ENCODE measurements at regions not wholly inside any gene's neighbourhood (a gene's known extent, or its start where the extent isn't known, plus 50 kb on each side); places are given as distances from the start of the nearest gene placed in this dataset.

- H3K27ac ChIP-seq = no peak overlapping the region
- H3K36me3 ChIP-seq = no peaks in the 10 kb centered on the region
- no peaks in the 10 kb centered on the region for H3K4me1 ChIP-seq (replicated peaks)
- peaks cover 3% of the 10 kb centered on the region; the same call in 1 of the 2 replicates for H3K9me3 ChIP-seq (replicated peaks)
- no peak for DNase-seq (ENCODE audit: low read depth in 1 of 2, low spot score in 2 of 2)
- H3K4me3 ChIP-seq = no peak overlapping the region
- H3K27me3 ChIP-seq (replicated peaks) = no peaks in the 10 kb centered on the region
Observed at GRCh38 chr1:185581961-185582725, 152.0 kb upstream of the HMCN1 start.

GRCh38 chr1:185581020-185581419 lies 153.2 kb upstream of the HMCN1 start:
- no peak for DNase-seq (ENCODE audit: low read depth in 1 of 2, low spot score in 2 of 2)
- Histone ChIP-seq H3K4me1 (replicated peaks) (no peaks in the 10 kb centered on the region), H3K9me3 (replicated peaks) (peaks cover 3% of the 10 kb centered on the region; the same call in 1 of the 2 replicates), H3K27ac (no peak overlapping the region), H3K36me3 (no peaks in the 10 kb centered on the region), H3K4me3 (no peak overlapping the region), H3K27me3 (replicated peaks) (no peaks in the 10 kb centered on the region)

- peaks cover 3% of the 10 kb centered on the region; the same call in 1 of the 2 replicates for H3K9me3 ChIP-seq (replicated peaks)
- H3K4me3 ChIP-seq = no peak overlapping the region
- DNase-seq (ENCODE audit: low read depth in 1 of 2, low spot score in 2 of 2) = no peak
- no peaks in the 10 kb centered on the region for H3K36me3 ChIP-seq
- no peaks in the 10 kb centered on the region for H3K27me3 ChIP-seq (replicated peaks)
- no peaks in the 10 kb centered on the region for H3K4me1 ChIP-seq (replicated peaks)
- no peak overlapping the region for H3K27ac ChIP-seq
Observed at GRCh38 chr1:185578293-185578692, 155.9 kb upstream of the HMCN1 start.

- DNase-seq (ENCODE audit: low read depth in 1 of 2, low spot score in 2 of 2) = no peak
- H3K4me1 ChIP-seq (replicated peaks) = no peaks in the 10 kb centered on the region
- H3K9me3 ChIP-seq (replicated peaks) = peaks cover 3% of the 10 kb centered on the region; the same call in 1 of the 2 replicates
- no peak overlapping the region for H3K27ac ChIP-seq
- no peaks in the 10 kb centered on the region for H3K27me3 ChIP-seq (replicated peaks)
- H3K4me3 ChIP-seq = no peak overlapping the region
- H3K36me3 ChIP-seq = no peaks in the 10 kb centered on the region
Observed at GRCh38 chr1:185574139-185574875, 159.9 kb upstream of the HMCN1 start.

- Histone ChIP-seq H3K27ac (no peak overlapping the region), H3K4me3 (no peak overlapping the region), H3K9me3 (replicated peaks) (no peaks in the 10 kb centered on the region), H3K27me3 (replicated peaks) (no peaks in the 10 kb centered on the region), H3K36me3 (no peaks in the 10 kb centered on the region), H3K4me1 (replicated peaks) (no peaks in the 10 kb centered on the region)
- no peak for DNase-seq (ENCODE audit: low read depth in 1 of 2, low spot score in 2 of 2)
Observed at GRCh38 chr1:185573677-185574076, 160.5 kb upstream of the HMCN1 start.

DNA sequence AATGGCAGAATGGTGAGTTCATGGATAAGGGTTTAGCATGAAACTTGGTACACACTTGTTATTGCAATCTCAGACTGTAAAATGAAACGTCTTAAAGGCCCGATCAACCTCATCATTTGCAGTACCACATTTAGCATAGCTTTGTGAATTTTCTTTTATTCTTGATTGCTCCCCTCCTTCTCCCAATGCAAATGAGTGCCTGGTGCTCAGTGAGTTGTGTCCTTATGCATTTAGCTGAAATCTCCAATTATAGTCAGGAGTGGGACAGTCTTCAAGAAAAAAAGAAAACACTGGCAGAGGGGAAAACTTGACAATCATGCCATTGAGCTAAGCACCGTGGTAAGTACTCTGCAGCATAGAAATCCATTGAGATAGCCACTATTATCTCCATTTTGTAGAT lies 161.0 kb upstream of the HMCN1 start:
- Histone ChIP-seq H3K36me3 (no peaks in the 10 kb centered on the region), H3K4me1 (replicated peaks) (no peaks in the 10 kb centered on the region), H3K4me3 (no peak overlapping the region), H3K27ac (no peak overlapping the region), H3K27me3 (replicated peaks) (no peaks in the 10 kb centered on the region), H3K9me3 (replicated peaks) (no peaks in the 10 kb centered on the region)
- DNase-seq (ENCODE audit: low read depth in 1 of 2, low spot score in 2 of 2) = no peak

GRCh38 chr1:185570962-185571361 lies 163.2 kb upstream of the HMCN1 start:
- no peak overlapping the region for H3K27ac ChIP-seq
- no peaks in the 10 kb centered on the region for H3K27me3 ChIP-seq (replicated peaks)
- no peak overlapping the region for H3K4me3 ChIP-seq
- no peaks in the 10 kb centered on the region for H3K36me3 ChIP-seq
- H3K9me3 ChIP-seq (replicated peaks) = no peaks in the 10 kb centered on the region
- H3K4me1 ChIP-seq (replicated peaks) = peaks cover 15% of the 10 kb centered on the region
- DNase-seq (ENCODE audit: low read depth in 1 of 2, low spot score in 2 of 2) = no peak

DNA sequence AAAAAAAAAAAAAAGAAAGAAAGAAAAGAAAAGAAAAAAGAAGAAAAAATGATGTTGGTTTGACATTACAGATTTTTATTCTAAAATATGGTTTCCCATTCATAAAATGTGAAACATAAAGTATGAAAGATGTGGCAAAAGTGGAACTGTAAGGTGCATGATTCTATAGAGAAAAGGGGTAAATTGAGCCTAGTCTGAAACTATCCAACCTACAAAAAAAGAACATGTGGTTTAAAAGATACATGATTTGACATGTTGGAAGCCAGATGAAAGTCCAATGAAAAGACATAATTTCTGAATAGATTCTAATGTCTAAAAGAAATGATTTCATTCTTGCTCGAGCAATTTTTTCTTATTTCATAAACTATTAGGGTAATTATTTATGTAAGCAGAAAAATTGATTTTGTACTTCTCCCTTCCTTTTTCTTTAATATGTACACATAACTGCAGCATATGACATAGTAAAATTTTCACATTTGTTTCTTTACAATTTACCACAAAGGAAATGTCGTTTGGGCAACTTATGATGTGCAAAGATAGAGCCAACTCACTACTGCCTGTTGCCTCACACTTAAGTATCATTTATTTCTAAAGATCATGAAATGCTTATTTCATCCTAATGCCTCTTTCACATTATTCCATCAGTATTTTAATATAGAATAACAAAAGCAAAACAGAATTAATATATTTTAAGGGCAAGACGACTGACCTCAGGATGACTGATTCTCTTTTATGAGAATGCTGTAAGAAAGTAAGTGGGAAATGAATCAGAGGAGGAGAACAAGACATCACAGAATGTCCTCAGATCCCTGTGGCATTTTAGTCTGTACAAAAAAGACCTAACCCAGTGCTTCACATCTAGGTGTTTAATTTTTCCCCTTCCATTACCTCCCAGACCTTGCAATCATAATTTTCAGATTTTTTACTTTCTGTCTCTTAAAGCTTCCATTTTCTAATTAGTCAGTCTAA lies 165.8 kb upstream of the HMCN1 start:
- H3K4me1 ChIP-seq (replicated peaks) = peaks cover 34% of the 10 kb centered on the region
- H3K27ac ChIP-seq = no peak overlapping the region
- no peak overlapping the region for H3K4me3 ChIP-seq
- no peaks in the 10 kb centered on the region for H3K9me3 ChIP-seq (replicated peaks)
- no peak for DNase-seq (ENCODE audit: low read depth in 1 of 2, low spot score in 2 of 2)
- no peaks in the 10 kb centered on the region for H3K27me3 ChIP-seq (replicated peaks)
- no peaks in the 10 kb centered on the region for H3K36me3 ChIP-seq

DNA sequence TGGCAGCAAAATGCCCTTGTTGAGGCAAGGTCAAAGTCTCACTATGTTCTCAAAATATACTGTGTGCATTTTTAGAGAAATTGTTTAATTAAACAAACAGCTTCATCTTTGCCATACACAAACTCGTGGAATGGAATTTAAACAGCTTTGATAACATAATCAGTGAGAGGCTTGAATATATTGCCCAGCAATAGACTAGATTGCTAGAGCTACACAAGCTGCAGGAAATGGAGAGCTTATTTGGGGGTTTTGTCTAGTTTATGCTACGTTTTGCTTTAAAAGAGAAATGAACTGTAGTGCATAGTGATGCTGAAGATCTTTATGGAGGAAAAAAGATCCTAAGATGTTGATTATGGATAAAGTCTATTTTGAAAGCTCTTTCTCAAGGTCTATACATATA lies 166.8 kb upstream of the HMCN1 start:
- Histone ChIP-seq H3K36me3 (no peaks in the 10 kb centered on the region), H3K4me3 (no peak overlapping the region), H3K27ac (peak overlapping the region; percentile 32; the same call in 1 of the 2 replicates), H3K9me3 (replicated peaks) (no peaks in the 10 kb centered on the region), H3K27me3 (replicated peaks) (no peaks in the 10 kb centered on the region), H3K4me1 (replicated peaks) (peaks cover 34% of the 10 kb centered on the region)
- no peak for DNase-seq (ENCODE audit: low read depth in 1 of 2, low spot score in 2 of 2)

GRCh38 chr1:185566995-185567394 lies 167.2 kb upstream of the HMCN1 start:
- Histone ChIP-seq H3K27me3 (replicated peaks) (no peaks in the 10 kb centered on the region), H3K4me3 (no peak overlapping the region), H3K27ac (peak overlapping the region; percentile 32), H3K4me1 (replicated peaks) (peaks cover 38% of the 10 kb centered on the region), H3K36me3 (no peaks in the 10 kb centered on the region), H3K9me3 (replicated peaks) (no peaks in the 10 kb centered on the region)
- DNase-seq (ENCODE audit: low read depth in 1 of 2, low spot score in 2 of 2) = peak in 1 of 2 experiments; percentile 49

- Histone ChIP-seq H3K27ac (peak overlapping the region; percentile 73), H3K9me3 (replicated peaks) (no peaks in the 10 kb centered on the region), H3K27me3 (replicated peaks) (no peaks in the 10 kb centered on the region), H3K4me3 (no peak overlapping the region), H3K4me1 (replicated peaks) (peaks cover 46% of the 10 kb centered on the region), H3K36me3 (no peaks in the 10 kb centered on the region)
- peak; percentile 79 for DNase-seq (ENCODE audit: low read depth in 1 of 2, low spot score in 2 of 2)
Observed at GRCh38 chr1:185565302-185565701, 168.9 kb upstream of the HMCN1 start.

- peaks cover 49% of the 10 kb centered on the region for H3K4me1 ChIP-seq (replicated peaks)
- no peak overlapping the region for H3K4me3 ChIP-seq
- H3K9me3 ChIP-seq (replicated peaks) = no peaks in the 10 kb centered on the region
- H3K27ac ChIP-seq = peak overlapping the region; percentile 73
- no peaks in the 10 kb centered on the region for H3K36me3 ChIP-seq
- H3K27me3 ChIP-seq (replicated peaks) = no peaks in the 10 kb centered on the region
- no peak for DNase-seq (ENCODE audit: low read depth in 1 of 2, low spot score in 2 of 2)
Observed at GRCh38 chr1:185564816-185565215, 169.4 kb upstream of the HMCN1 start.

GRCh38 chr1:185562461-185563359 lies 171.5 kb upstream of the HMCN1 start:
- H3K27me3 ChIP-seq (replicated peaks) = no peaks in the 10 kb centered on the region
- peaks cover 49% of the 10 kb centered on the region for H3K4me1 ChIP-seq (replicated peaks)
- H3K4me3 ChIP-seq = no peak overlapping the region
- no peaks in the 10 kb centered on the region for H3K36me3 ChIP-seq
- DNase-seq (ENCODE audit: low read depth in 1 of 2, low spot score in 2 of 2) = no peak
- no peaks in the 10 kb centered on the region for H3K9me3 ChIP-seq (replicated peaks)
- no peak overlapping the region for H3K27ac ChIP-seq
